Inflammatory macrophage treated with lipopolysaccharide for 1 hour (primary cell): ENCODE measurements at regions not wholly inside any gene's neighbourhood (a gene's known extent, or its start where the extent isn't known, plus 50 kb on each side); places are given as distances from the start of the nearest gene placed in this dataset.
"Not testable (repeated sequence)": the region's sequence is repeated elsewhere in the genome, so short reads cannot be mapped to it uniquely, and the experiment has no call there.

Experiments
- DNase-seq, 2 donors: peaks; one replicate each; pipeline ENCODE4 v3.0.0-alpha.2; 2020 to 2022

DNA sequence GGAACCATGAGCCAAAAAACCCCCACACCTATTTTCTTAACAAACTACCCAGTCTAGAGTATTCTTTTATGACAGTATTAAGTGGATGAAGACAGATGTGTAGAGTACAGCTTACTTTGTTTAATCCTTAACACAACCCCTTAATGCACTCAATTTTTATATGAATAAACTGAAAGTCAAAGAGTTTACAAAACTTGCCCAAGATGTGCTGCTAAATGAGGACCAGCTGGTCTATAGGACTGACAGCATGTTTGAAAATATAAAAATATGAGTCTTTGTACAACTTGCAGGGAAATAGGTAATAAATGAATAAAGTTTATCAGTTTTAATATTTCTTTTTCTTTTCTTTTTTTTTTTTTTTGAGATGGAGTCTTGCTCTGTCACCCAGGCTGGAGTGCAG, 102.3 kb downstream of the ZFY start:
- no peak for DNase-seq

DNA sequence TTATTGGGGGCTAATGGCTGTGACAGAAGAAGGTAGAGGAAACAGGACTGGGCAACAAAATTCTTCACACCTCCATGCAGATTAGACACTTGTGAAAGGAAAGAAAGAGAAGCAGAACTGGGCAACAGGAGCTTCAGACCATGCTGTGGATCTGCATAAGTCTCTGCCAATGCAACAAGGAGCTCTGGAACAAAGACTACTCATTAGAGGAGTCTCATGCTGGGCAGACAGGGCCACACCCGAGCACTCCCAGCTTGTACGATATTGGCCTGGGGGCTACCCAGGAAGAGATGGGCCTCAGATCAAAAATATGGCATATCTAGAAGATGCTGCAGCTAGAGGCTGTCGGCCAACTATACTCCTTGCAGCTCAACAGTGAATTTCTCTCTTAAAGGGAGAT, 105.2 kb downstream of the ZFY start:
- DNase-seq = no peak

DNA sequence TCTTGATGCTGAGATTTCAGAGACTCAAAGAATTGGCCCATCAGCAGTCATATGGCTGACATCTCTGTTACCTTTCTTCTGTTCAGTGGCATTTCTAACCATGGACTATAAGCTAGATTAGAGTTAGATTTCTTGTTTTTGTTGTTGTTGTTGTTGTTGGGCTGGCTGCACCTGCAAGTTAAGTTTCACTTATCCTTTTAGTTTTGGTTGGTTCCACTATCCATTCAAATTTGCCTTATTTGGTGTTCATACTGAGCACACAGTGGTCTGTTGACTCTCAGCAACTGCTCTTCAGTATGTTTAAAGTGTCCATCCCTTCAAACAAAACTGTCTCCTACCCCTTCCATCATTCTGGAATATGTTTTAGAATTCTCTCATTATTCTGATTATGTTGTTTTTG, 106.8 kb downstream of the ZFY start:
- DNase-seq = no peak

DNA sequence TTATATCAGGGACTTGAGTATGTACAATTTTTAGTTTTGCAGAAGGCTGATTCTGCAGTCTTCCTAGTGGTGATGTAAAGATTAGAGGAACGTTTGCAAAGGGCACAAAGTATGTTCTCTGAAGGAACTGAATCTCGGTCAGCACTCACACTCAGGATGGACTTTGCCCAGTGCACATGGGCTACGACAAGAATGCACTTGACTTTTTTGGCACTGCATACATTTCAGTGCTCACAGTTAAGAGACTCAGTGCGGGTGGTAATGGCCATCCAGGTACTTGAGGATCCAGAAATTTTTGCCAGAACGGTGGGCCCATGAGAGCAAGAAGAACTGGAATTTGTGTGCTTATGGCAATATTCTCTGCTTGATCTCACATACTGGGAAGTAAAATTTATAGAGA, 107.7 kb downstream of the ZFY start:
- DNase-seq = no peak

DNA sequence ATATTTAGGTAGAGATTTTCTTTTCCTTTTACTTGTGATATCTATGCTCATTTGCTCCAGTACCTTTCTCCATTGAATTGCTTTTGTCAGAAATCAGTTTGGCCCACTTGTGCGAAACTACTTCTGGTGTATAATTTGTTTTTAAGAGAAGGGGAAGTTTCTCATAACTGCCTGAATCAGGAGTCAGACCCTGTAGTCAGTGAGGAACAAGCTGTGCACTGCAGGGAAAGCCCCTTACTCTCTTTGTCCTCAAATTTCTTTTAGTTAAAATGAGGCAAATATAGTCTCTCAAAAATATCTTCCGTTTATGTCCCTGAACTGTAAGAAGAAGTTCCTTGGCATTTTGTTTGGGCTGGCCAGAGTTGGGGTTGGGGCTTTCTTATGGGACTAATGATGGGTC, 109.9 kb downstream of the ZFY start:
- no peak for DNase-seq

DNA sequence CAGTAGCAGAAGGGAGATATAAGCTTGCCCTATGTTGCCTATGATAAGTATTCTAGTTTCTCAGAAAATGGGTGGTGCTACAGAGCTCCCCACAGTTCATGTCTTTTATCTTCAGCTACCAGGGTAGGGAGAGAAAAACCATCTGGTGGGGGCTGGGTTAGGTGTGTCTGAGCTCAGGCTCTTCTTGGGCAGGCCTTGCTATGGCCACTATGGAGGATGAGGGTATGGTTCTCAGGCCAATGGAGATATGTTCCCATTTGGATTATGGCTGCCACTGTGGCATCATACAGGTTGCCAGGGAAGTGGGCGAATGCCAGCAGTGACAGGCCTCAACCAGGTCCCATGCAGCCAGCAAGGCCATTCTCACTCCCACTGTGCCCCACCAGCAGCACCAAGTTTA, 120.3 kb downstream of the ZFY start:
- not testable (repeated sequence) for DNase-seq

DNA sequence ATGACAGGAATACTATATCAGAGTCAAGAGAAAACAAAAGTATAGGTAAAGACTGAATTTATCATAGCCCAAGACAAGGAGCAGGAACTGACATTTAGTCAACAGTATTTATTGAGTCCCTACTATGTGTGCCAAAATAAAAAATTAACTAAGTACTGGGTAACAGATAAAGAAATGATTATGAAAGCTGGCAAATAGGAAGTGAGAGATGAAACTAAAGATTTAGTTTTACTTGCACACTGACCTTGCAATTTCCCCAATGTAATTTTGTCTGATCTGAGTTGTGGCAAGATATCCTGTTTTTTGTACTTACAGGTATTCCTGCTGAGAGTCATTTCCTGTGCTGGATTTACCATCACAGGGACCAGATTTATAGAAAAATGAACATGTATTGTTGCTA, 123.2 kb downstream of the ZFY start:
- not testable (repeated sequence) for DNase-seq

DNA sequence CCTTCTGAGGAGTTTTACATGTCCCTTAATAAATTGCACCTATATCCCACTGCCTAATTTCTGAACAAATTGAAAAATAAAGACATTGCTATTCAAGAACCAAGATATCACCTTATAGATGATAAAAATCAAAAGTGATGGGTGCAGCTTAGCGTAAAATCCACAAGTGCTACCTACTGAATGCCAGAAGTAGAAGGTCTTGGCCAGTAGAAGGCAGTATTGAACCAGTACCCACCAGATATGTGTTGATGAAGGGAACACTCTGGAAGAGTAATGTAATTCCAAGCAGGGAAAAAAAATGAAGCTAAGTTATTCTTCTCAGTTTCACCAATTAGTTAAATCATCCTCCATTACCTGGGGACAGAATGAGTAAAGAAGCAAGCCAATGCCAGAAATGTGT, 125.5 kb downstream of the ZFY start:
- DNase-seq = not testable (repeated sequence)

DNA sequence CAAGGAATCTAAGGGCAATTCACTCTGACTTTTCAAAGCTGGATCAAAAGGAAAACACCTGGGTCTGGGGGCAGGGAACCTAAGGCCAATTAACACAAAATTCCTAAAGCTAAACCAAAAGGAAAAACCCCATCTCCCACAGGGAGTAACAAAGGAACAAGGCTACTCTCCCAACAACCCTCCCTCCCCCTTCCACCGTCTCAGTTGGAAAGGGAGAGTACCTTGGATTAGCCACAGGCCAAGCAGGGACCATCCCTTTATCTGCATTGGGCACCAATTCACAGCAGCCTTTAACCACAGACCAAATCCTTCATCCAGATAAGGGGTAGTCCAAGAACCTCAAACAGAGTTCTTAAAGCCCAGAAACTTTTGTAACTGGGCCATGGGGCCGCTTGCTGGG, 153.0 kb downstream of the ZFY start:
- not testable (repeated sequence) for DNase-seq

DNA sequence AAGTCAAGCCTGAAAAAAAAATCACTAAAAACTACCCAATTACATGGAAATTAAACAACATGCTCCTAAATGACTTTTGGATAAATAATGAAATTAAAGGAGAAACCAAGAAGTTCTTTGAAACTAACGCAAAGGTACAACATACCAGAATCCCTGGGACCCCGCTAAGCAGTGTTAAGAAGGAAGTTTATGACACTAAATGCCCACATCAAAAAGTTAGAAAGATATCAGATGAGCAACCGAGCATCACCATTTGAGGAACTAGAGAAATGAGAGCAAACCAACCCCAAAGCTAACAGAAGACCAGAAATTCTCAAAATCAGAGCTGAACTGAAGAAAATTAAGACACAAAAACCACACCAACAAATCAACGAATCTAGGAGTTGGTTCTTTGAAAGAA, 173.5 kb downstream of the ZFY start:
- DNase-seq = not testable (repeated sequence)

DNA sequence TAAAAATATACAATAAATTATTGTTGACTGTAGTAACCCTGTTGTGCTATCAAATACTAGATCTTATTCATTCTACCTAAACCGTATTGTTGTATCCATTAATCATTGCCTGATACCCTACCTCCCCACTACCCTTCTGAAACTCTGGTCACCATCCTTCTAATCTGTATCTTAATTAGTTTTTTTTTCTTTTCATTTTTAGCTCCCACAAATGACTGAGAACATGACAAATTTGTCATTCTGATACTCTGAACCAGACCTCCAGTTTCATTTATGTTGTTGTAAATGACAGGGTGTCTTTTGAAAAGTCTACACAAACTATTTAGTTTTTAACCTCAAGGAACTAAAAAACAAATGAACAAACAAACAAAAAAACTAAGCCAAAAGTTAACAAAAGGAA, 185.1 kb downstream of the ZFY start:
- not testable (repeated sequence) for DNase-seq

DNA sequence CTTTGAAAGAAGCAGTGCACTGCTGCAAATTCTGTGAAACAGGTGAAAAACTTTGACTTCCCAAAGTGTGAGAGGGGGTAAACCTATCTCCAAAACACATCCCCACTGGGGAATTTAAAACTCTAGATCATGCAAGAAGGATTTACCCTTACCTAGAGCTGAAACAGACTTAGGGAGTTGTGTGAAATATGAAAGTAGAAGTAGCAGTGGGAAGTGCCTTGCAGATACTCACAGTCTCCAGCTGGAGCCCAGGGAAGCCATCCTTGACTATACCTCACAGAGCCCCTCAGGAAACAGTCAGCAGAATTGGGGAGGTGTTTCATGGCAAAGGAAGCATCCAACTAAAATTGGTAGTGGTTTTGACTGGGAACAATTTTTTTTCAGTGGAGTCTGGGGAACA, 185.5 kb downstream of the ZFY start:
- not testable (repeated sequence) for DNase-seq

DNA sequence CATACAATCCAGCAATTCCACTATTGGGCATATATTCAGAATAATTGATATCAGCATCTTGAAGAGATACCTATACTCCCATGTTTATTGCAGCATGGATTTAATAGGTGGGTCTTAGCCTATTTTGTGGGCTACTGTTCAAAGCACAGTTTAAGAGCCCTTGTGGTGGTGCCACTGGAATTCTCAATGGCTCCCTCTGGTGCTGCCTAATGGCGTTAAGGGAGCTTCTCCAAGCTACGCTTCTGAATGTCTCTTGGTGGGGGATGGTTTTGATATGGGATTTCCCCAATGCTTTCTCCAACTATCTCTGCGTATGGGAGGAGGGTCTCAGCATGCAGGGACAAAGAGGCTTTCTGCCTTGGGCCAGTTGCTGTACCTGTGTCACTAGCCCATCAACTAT, 188.3 kb downstream of the ZFY start:
- not testable (repeated sequence) for DNase-seq

DNA sequence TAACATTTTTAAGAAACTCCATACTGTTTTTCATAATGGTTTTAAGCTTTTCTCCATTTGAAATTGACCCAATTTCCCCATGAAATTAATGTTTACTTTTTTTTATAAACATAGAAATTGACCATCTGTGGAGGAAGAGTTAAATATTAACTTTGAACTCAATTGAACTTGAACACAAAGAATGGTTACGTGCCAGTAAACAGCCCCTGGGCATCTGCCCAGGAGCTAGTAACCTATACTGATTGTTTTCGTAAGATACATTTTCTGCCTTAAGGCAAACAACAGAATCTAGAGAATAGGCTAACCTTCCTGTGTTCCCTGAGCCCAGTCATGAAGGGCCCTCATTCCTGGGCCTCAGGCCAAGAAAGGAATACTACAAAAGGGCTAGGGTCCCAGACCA, 235.9 kb downstream of the ZFY start:
- not testable (repeated sequence) for DNase-seq

DNA sequence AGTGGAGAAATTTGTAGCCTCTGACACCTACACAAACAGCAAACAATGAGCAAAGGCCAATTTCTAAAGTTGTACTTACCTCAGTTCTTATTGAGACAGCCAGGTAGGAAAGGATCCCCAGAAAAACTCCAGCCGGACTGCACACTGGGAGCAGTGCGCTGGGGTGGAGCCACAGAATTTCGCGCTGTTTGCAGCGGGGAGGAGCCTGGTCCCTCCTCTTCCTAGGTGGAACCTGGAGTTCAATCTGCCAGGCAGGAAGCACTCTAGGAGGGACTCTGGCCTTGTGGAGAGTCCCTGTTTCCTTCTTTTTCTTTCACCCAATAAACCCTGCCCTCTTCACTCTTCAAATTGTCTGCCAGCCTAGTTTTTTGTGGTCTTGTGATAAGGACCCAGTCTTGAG, 259.9 kb downstream of the ZFY start:
- DNase-seq = not testable (repeated sequence)

DNA sequence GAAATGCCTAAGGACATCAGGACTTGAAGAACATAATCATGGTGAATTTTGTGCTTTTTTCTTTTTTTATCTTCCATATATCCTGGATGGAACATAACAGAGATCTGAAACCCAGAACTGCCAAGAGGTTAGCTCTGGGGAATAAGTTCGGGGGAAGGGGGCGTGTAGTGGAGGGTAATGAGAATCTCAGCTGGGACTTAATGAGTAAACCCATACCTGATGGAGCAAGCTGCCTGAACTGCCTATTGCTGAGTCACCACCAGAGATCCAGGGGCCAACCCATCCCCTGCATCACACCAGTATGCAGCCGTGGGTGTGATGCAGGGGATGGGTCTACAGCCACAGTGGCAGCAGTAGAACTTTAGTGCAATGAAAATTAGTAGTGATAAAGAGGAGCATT, 267.1 kb downstream of the ZFY start:
- DNase-seq = not testable (repeated sequence)

DNA sequence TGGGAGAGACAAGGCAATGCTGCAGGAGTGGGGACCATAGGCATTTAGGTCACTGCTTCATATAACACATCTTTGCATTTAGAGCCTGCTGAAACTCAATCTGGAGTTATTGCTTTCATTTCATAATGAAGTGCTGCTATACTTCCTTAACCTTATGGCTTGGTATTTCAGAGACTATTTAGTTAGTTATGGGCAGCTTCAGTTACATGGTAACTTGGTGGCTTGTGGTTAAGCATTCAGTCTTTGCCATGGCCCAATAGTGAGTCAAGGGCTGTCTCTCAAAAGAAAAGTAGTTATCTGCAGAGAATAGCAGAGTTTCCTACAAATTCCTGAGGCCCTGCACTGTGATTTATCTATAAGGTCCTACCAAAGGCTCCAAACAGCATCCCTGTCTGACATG, 271.6 kb downstream of the ZFY start:
- DNase-seq = not testable (repeated sequence)

DNA sequence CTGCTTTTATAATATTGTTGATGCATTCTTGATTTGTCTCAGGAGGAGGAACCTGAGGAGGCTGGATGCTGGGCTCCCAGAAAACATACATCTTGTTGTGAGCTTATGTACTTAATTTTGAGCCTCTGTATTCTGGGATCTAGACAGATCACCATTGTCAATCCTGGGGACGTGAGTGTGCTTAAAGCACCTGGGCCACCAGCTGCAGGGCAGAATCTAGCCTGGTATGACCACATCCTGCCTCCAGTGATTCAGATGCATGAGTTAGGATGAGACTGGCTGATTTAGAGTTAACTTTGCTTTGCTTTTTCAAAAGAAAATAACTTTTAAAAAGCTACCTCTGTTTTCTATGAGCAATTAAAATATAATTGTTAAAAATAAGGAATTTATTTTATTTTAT, 278.0 kb downstream of the ZFY start:
- not testable (repeated sequence) for DNase-seq

DNA sequence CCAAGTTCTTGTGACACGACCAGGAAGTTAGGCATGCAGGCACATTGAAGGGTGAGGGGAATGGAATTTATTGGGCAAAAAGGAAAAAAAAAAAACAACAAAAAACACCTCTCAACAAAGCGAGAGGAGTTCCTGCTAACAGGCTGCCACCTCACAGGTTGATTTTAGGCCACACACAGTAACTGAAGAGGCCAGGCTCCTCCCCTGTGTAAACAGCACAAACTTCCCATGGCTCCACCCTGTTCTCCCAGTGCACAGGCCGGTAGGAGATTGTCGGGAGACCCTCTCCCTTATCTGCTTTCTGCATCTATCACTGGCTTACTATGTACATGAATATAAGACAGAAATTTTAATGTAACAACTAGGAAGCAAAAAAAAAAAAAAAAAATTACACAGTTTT, 283.0 kb downstream of the ZFY start:
- DNase-seq = not testable (repeated sequence)

DNA sequence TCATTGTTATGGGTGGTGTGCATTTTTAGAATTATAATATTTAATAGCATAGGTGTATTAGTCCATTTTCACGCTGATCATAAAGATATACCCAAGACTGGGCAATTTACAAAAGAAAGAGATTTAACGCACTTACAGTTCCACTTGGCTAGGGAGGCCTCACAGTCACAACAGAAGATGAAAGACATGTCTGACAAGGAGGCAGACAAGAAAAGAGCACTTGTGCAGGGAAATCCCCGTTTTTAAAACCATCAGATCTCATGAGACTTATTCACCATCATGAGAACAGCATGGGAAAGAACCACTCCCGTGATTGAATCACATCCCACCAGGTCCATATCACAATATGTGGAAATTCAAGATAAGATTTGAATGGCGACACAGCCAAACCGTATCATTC, 283.4 kb downstream of the ZFY start:
- DNase-seq = not testable (repeated sequence)

DNA sequence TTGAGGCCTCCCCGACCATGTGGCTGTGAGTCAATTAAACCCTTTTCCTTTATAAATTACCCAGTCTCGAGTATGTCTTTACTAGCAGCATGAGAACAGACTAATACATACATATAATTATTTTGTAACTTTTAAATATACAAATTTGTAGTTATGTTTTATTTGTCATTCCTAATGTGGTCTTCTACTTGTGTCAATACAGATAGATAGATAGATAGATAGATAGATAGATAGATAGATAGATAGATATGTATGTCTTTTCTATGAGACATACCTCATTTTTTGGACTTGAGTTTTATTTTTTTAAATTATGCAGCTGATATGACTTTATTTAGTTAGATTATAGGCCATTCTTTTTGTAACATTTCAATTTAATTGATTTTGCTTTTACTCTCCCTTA, 316.0 kb upstream of the TGIF2LY start:
- DNase-seq = not testable (repeated sequence)

DNA sequence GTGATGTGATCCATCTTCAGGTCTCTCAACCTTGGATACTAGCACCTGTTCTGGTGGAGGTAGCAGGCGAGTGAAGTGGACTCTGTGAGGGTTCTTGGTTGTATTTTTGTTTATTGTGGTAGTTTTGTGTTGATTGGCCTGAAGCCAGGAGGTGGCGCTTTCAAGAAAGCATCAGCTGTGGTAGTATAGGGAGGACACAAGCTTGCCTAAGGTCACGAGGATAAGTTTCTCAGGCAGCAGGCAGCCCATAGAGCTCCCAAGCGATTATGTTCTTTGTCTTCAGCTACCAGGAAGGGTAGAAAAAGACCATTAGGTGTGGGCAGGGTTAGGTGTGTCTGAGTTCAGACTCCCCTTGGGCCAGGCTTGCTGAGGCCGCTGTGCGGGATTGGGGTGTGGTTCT, 290.8 kb upstream of the TGIF2LY start:
- not testable (repeated sequence) for DNase-seq

DNA sequence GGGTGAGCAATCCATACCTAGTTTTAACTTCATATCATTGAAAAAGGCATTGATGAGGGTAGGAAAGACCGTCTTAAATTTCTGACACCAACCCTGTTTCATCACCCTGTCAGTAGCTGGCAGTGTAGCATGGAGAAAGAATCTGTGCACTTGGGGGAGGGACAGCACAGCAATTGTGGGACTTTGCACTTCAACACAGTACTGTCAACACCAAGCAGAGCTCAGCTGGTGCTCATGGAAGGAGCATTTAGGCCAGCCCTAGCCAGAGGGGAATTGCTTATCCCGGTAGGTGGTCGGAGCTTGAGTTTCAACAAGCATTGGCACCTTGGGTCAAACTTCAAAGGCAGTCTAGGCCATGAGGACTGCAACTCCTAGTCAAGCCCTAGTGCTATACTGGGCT, 281.6 kb upstream of the TGIF2LY start:
- not testable (repeated sequence) for DNase-seq

DNA sequence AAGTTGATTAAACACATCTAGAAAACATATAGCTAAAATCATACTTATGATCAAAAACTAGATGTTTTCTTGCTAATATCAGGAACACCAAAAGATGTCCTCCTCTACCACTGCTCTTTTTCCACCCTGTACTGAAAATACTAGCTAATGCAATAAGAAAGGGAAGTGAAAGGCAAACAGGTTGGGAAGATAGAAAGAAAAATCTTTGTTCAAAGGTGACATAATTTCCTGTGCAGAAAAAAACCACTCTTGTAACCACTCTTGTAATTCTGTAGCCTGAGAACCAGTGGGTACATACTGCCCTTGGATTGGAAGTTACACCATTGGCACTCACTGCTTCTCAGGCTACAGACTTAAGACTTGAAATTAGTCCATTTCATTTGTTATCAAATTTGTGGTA, 258.9 kb upstream of the TGIF2LY start:
- not testable (repeated sequence) for DNase-seq

DNA sequence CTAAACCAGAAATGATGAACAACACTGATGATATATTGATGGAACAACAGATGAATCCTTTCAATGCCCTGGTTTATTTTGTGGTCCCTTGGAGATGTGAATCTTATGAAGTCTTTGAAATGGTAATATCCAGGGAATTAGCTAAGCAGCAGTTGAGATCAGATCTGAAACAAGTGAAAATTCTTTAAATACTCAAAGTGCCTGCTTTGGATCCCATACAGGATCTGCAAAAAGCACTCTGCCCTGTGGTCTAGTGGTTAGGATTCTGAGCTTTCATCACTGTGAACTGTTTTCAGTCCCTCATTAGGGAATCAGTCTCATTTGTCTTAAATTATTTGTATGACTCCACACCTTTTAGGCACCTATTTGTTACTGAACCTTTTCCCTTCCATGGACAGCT, 211.3 kb upstream of the TGIF2LY start:
- DNase-seq = not testable (repeated sequence)

DNA sequence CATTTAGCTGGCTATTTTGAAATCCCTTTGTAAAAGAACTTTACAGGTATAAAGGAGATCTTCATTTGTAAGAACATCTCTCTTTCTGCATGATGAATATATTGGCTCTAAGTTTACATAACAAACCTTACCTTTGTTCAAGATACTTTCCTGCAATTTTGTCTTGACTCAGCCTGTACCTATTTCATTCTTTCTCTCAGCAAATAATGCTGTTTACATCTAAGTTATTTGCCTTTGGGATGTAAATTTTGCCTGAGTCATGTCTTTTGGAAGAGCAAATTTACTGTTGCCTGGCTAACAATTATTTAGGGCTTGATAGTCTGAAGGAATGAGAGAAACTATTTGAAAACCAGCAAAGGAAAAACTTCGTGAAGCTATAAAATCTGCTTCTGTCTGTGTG, 210.4 kb upstream of the TGIF2LY start:
- DNase-seq = not testable (repeated sequence)
